ENCODE measurements at regions not wholly inside any gene's neighbourhood (a gene's known extent, or its start where the extent isn't known, plus 50 kb on each side); places are given as distances from the start of the nearest gene placed in this dataset.
A peak's percentile ranks its signal among the peaks of the same experiment; 100 is the strongest.

DNA sequence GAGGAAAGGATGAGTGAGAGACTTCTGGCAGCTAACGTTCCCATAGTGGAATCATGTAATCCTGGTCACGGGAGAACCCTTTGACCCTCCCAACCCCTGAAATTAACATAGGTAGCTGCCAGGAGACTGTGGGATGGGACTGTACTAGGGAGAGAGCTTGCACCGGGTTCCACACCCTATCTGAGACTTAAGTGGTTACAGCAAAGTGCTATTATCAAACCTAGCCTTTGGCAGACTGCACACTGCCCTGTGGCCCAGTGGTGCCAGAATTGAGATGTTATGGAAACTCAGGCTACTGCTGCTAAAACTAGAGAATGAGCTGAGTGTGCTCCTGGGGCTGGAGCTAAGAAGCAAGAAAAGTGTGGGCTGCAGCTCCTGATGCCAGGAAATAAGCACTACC is 79.6 kb upstream of the PDC start:
- Histone ChIP-seq H2BK5ac (ENCODE audit: low read depth, low read length, poor library complexity, severe bottlenecking) (no peak overlapping the region), H3K4me3 (ENCODE audit: insufficient read depth in 1 of 2, low read depth in 1 of 2, low read length in 2 of 2) (no peak overlapping the region), H3K27ac (ENCODE audit: low read length, poor library complexity, severe bottlenecking) (no peak overlapping the region), H3K79me1 (replicated peaks; ENCODE audit: low read length, poor library complexity, severe bottlenecking) (no peaks in the 10 kb centered on the region), H2AFZ (ENCODE audit: low read depth, low read length) (no peak overlapping the region), H3K36me3 (ENCODE audit: control insufficient read depth in 1 of 2, insufficient read depth in 2 of 2, low read depth in 1 of 2, low read length in 2 of 2) (no peaks in the 10 kb centered on the region), H4K91ac (ENCODE audit: low read length) (no peak overlapping the region), H3K18ac (ENCODE audit: low read depth in 1 of 2, low read length in 2 of 2) (peak overlapping the region in 1 of 2 experiments; percentile 14), H2BK120ac (ENCODE audit: low read depth, low read length) (no peak overlapping the region), H3K27me3 (ENCODE audit: control insufficient read depth in 1 of 2, insufficient read depth in 1 of 2, low read length in 2 of 2) (no peaks in the 10 kb centered on the region), H2BK12ac (ENCODE audit: low read length in 2 of 2) (no peak overlapping the region), H2BK15ac (ENCODE audit: low read depth, poor library complexity, severe bottlenecking) (no peak overlapping the region), H4K8ac (ENCODE audit: low read length) (no peak overlapping the region), H2AK5ac (ENCODE audit: low read length, severe bottlenecking) (no peak overlapping the region), H3K4me1 (ENCODE audit: control insufficient read depth, insufficient read depth, low read depth, low read length) (no peaks in the 10 kb centered on the region), H3K4me2 (ENCODE audit: low read length, poor library complexity, severe bottlenecking) (no peak overlapping the region), H3K14ac (ENCODE audit: low read length in 2 of 2) (no peak overlapping the region), H3K9ac (ENCODE audit: low read length) (no peak overlapping the region), H3K23ac (ENCODE audit: low read length in 2 of 2) (no peak overlapping the region), H3K4ac (ENCODE audit: low read depth in 1 of 2, low read length in 2 of 2) (no peak overlapping the region), H3K9me3 (ENCODE audit: control insufficient read depth, low read length) (peaks cover 23% of the 10 kb centered on the region)
- no peak for DNase-seq
- WGBS = 96% methylated on average over 3 of the region's 3 CpGs

DNA sequence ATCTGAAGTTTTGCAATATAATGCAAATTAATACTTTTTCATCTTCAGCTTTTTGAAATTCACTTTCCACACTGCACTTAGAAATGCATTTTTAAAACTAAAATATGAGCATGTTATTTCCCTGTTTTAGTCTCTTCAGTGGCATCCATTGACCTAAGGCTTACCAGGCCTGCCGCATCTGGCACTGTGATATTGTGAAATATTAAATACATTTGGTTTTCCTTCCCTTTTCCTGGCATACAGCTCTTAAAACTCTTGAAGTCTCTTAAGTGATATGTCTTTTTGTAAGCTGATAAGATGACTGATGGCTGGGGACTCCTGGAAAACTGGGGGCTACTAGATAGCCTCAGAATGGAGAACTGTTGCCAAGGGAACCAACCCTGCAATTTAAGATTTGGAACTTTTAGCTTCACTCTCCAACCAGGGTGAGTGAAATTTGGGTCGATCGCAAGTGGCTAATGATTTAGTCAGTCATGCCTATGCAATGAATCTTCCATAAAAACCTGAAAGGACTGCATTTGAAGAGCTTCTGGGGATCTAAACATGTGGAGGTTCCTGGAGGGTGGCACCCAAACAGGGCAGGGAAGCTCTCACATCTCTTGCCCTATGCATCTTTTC is 75.5 kb upstream of the PDC start:
- Histone ChIP-seq H3K4me1 (ENCODE audit: control insufficient read depth, insufficient read depth, low read depth, low read length) (peaks cover 2% of the 10 kb centered on the region), H2BK5ac (ENCODE audit: low read depth, low read length, poor library complexity, severe bottlenecking) (no peak overlapping the region), H2AFZ (ENCODE audit: low read depth, low read length) (no peak overlapping the region), H3K14ac (ENCODE audit: low read length in 2 of 2) (no peak overlapping the region), H3K36me3 (ENCODE audit: control insufficient read depth in 1 of 2, insufficient read depth in 2 of 2, low read depth in 1 of 2, low read length in 2 of 2) (no peaks in the 10 kb centered on the region), H3K18ac (ENCODE audit: low read depth in 1 of 2, low read length in 2 of 2) (peak overlapping the region; percentile 14 to 40), H2BK15ac (ENCODE audit: low read depth, poor library complexity, severe bottlenecking) (no peak overlapping the region), H4K91ac (ENCODE audit: low read length) (no peak overlapping the region), H3K4ac (ENCODE audit: low read depth in 1 of 2, low read length in 2 of 2) (peak overlapping the region in 1 of 2 experiments; percentile 33), H3K9me3 (ENCODE audit: control insufficient read depth, low read length) (peaks cover 8% of the 10 kb centered on the region), H2BK12ac (ENCODE audit: low read length in 2 of 2) (no peak overlapping the region), H3K9ac (ENCODE audit: low read length) (peak overlapping the region; percentile 44), H4K8ac (ENCODE audit: low read length) (no peak overlapping the region), H3K23ac (ENCODE audit: low read length in 2 of 2) (no peak overlapping the region), H2AK5ac (ENCODE audit: low read length, severe bottlenecking) (no peak overlapping the region), H3K27ac (ENCODE audit: low read length, poor library complexity, severe bottlenecking) (no peak overlapping the region), H2BK120ac (ENCODE audit: low read depth, low read length) (no peak overlapping the region), H3K4me2 (ENCODE audit: low read length, poor library complexity, severe bottlenecking) (no peak overlapping the region), H3K4me3 (ENCODE audit: insufficient read depth in 1 of 2, low read depth in 1 of 2, low read length in 2 of 2) (peak overlapping the region in 1 of 2 experiments; percentile 23), H3K79me1 (replicated peaks; ENCODE audit: low read length, poor library complexity, severe bottlenecking) (no peaks in the 10 kb centered on the region), H3K27me3 (ENCODE audit: control insufficient read depth in 1 of 2, insufficient read depth in 1 of 2, low read length in 2 of 2) (no peaks in the 10 kb centered on the region)
- WGBS = 100% methylated on average over 2 of the region's 3 CpGs
- peak; percentile 35 for DNase-seq

- peak; percentile 66 for DNase-seq
- Histone ChIP-seq H2BK120ac (ENCODE audit: low read depth, low read length) (no peak overlapping the region), H3K4me3 (ENCODE audit: insufficient read depth in 1 of 2, low read depth in 1 of 2, low read length in 2 of 2) (no peak overlapping the region), H3K9ac (ENCODE audit: low read length) (peak overlapping the region; percentile 44), H3K4me2 (ENCODE audit: low read length, poor library complexity, severe bottlenecking) (no peak overlapping the region), H3K23ac (ENCODE audit: low read length in 2 of 2) (no peak overlapping the region), H2BK15ac (ENCODE audit: low read depth, poor library complexity, severe bottlenecking) (no peak overlapping the region), H2BK12ac (ENCODE audit: low read length in 2 of 2) (no peak overlapping the region), H3K36me3 (ENCODE audit: control insufficient read depth in 1 of 2, insufficient read depth in 2 of 2, low read depth in 1 of 2, low read length in 2 of 2) (no peaks in the 10 kb centered on the region), H2AFZ (ENCODE audit: low read depth, low read length) (no peak overlapping the region), H3K4ac (ENCODE audit: low read depth in 1 of 2, low read length in 2 of 2) (no peak overlapping the region), H3K27ac (ENCODE audit: low read length, poor library complexity, severe bottlenecking) (no peak overlapping the region), H3K18ac (ENCODE audit: low read depth in 1 of 2, low read length in 2 of 2) (no peak overlapping the region), H3K14ac (ENCODE audit: low read length in 2 of 2) (no peak overlapping the region), H4K8ac (ENCODE audit: low read length) (no peak overlapping the region), H2BK5ac (ENCODE audit: low read depth, low read length, poor library complexity, severe bottlenecking) (no peak overlapping the region), H3K9me3 (ENCODE audit: control insufficient read depth, low read length) (peaks cover 6% of the 10 kb centered on the region), H3K4me1 (ENCODE audit: control insufficient read depth, insufficient read depth, low read depth, low read length) (peaks cover 2% of the 10 kb centered on the region), H2AK5ac (ENCODE audit: low read length, severe bottlenecking) (no peak overlapping the region), H4K91ac (ENCODE audit: low read length) (no peak overlapping the region), H3K79me1 (replicated peaks; ENCODE audit: low read length, poor library complexity, severe bottlenecking) (no peaks in the 10 kb centered on the region), H3K27me3 (ENCODE audit: control insufficient read depth in 1 of 2, insufficient read depth in 1 of 2, low read length in 2 of 2) (no peaks in the 10 kb centered on the region)
- 55% methylated on average over 2 of the region's 5 CpGs for WGBS
Observed at GRCh38 chr1:186535388-186536133, 74.6 kb upstream of the PDC start.

- Histone ChIP-seq H3K23ac (ENCODE audit: low read length in 2 of 2) (no peak overlapping the region), H3K4me3 (ENCODE audit: insufficient read depth in 1 of 2, low read depth in 1 of 2, low read length in 2 of 2) (no peak overlapping the region), H2BK12ac (ENCODE audit: low read length in 2 of 2) (no peak overlapping the region), H3K9ac (ENCODE audit: low read length) (no peak overlapping the region), H2AK5ac (ENCODE audit: low read length, severe bottlenecking) (no peak overlapping the region), H3K4me1 (ENCODE audit: control insufficient read depth, insufficient read depth, low read depth, low read length) (peaks cover 2% of the 10 kb centered on the region), H3K9me3 (ENCODE audit: control insufficient read depth, low read length) (peaks cover 6% of the 10 kb centered on the region), H3K14ac (ENCODE audit: low read length in 2 of 2) (no peak overlapping the region), H3K4me2 (ENCODE audit: low read length, poor library complexity, severe bottlenecking) (no peak overlapping the region), H4K8ac (ENCODE audit: low read length) (no peak overlapping the region), H3K27ac (ENCODE audit: low read length, poor library complexity, severe bottlenecking) (no peak overlapping the region), H3K18ac (ENCODE audit: low read depth in 1 of 2, low read length in 2 of 2) (no peak overlapping the region), H2BK5ac (ENCODE audit: low read depth, low read length, poor library complexity, severe bottlenecking) (no peak overlapping the region), H3K36me3 (ENCODE audit: control insufficient read depth in 1 of 2, insufficient read depth in 2 of 2, low read depth in 1 of 2, low read length in 2 of 2) (no peaks in the 10 kb centered on the region), H3K79me1 (replicated peaks; ENCODE audit: low read length, poor library complexity, severe bottlenecking) (no peaks in the 10 kb centered on the region), H2BK15ac (ENCODE audit: low read depth, poor library complexity, severe bottlenecking) (no peak overlapping the region), H2AFZ (ENCODE audit: low read depth, low read length) (no peak overlapping the region), H3K27me3 (ENCODE audit: control insufficient read depth in 1 of 2, insufficient read depth in 1 of 2, low read length in 2 of 2) (no peaks in the 10 kb centered on the region), H2BK120ac (ENCODE audit: low read depth, low read length) (no peak overlapping the region), H4K91ac (ENCODE audit: low read length) (no peak overlapping the region), H3K4ac (ENCODE audit: low read depth in 1 of 2, low read length in 2 of 2) (no peak overlapping the region)
- 91% methylated on average over 4 of the region's 4 CpGs for WGBS
- no peak for DNase-seq
Observed at GRCh38 chr1:186534401-186534800, 73.5 kb upstream of the PDC start.
